ENCODE measurements at regions not wholly inside any gene's neighbourhood (a gene's known extent, or its start where the extent isn't known, plus 50 kb on each side); places are given as distances from the start of the nearest gene placed in this dataset.

- Histone ChIP-seq H3K36me3 (no peaks in the 10 kb centered on the region), H3K27ac (no peak overlapping the region), H3K4me3 (no peak overlapping the region), H3K4me1 (no peaks in the 10 kb centered on the region), H3K27me3 (no peaks in the 10 kb centered on the region), H3K9me3 (no peaks in the 10 kb centered on the region)
- 38 to 59% (median 47%) methylated on average over 6 of the region's 6 CpGs for WGBS, 4 donors
- TF ChIP-seq POLR2A (IDR thresholded peaks at IDR 0.05) = no peak
- peak in 1 of 12 donors; percentile 11 for TF ChIP-seq CTCF (IDR thresholded peaks at IDR 0.05)
- ATAC-seq (no peak), DNase-seq (no peak)
- intact Hi-C loops (cut with DNase I) = no loop called here
Measured at GRCh38 chr20:11755071-11755841, 162.4 kb upstream of the BTBD3 start.

GRCh38 chr20:11761497-11761896, 156.2 kb upstream of the BTBD3 start:
- H3K4me1 ChIP-seq = no peaks in the 10 kb centered on the region
- 67 to 93% (median 79%) methylated on average over 4 of the region's 4 CpGs for WGBS, 4 donors
- H3K27ac ChIP-seq = no peak overlapping the region
- TF ChIP-seq CTCF (IDR thresholded peaks at IDR 0.05) (no peak), POLR2A (IDR thresholded peaks at IDR 0.05) (no peak)
- ATAC-seq (no peak), DNase-seq (no peak)
- H3K4me3 ChIP-seq = no peak overlapping the region
- intact Hi-C loops (cut with DNase I) = no loop called here
- no peaks in the 10 kb centered on the region for H3K9me3 ChIP-seq
- H3K27me3 ChIP-seq = no peaks in the 10 kb centered on the region
- H3K36me3 ChIP-seq = no peaks in the 10 kb centered on the region

GRCh38 chr20:11766961-11767360, 150.7 kb upstream of the BTBD3 start:
- WGBS, 4 donors = 56 to 70% (median 68%) methylated on average over 6 of the region's 6 CpGs
- intact Hi-C loops (cut with DNase I) = no loop called here
- DNase-seq (no peak), ATAC-seq (no peak)
- Histone ChIP-seq H3K4me3 (no peak overlapping the region), H3K4me1 (no peaks in the 10 kb centered on the region), H3K27me3 (no peaks in the 10 kb centered on the region), H3K27ac (no peak overlapping the region), H3K9me3 (peaks cover 0 to 3% (median 0%) of the 10 kb centered on the region in 12 donors), H3K36me3 (no peaks in the 10 kb centered on the region)
- TF ChIP-seq CTCF (IDR thresholded peaks at IDR 0.05) (no peak), POLR2A (IDR thresholded peaks at IDR 0.05) (no peak)

- H3K4me1 ChIP-seq = no peaks in the 10 kb centered on the region
- WGBS, 4 donors = 92 to 97% (median 93%) methylated on average over 3 of the region's 3 CpGs
- H3K27me3 ChIP-seq = no peaks in the 10 kb centered on the region
- intact Hi-C loops (cut with DNase I) = no loop called here
- H3K9me3 ChIP-seq = peaks cover 0 to 20% (median 3%) of the 10 kb centered on the region in 12 donors
- TF ChIP-seq POLR2A (IDR thresholded peaks at IDR 0.05) = no peak
- H3K36me3 ChIP-seq = no peaks in the 10 kb centered on the region
- DNase-seq (no peak), ATAC-seq (no peak)
- H3K27ac ChIP-seq = no peak overlapping the region
- no peak overlapping the region for H3K4me3 ChIP-seq
Measured at GRCh38 chr20:11769825-11770224, 147.9 kb upstream of the BTBD3 start.
